Neural progenitor cell (in vitro differentiated cells): ENCODE measurements at regions not wholly inside any gene's neighbourhood (a gene's known extent, or its start where the extent isn't known, plus 50 kb on each side); places are given as distances from the start of the nearest gene placed in this dataset.

Source experiments
- EZH2phosphoT487 ChIP-seq: fragments of 200-600 bp; sonication (generic); IDR thresholded peaks from 2 replicates; pipeline ENCODE4 v1.6.1; 2017; ENCODE audit warnings: antibody characterized with exemption
- TF ChIP-seq, protein P1 (sequence below): fragments of 200-600 bp; sonication (generic); IDR thresholded peaks from 2 replicates; pipeline ENCODE4 v1.5.1; 2017; ENCODE audit warnings: antibody characterized with exemption, mild to moderate bottlenecking

GRCh38 chr22:49027368-49027670, 800.4 kb downstream of the BRD1 start:
- TF ChIP-seq, protein P1, sequence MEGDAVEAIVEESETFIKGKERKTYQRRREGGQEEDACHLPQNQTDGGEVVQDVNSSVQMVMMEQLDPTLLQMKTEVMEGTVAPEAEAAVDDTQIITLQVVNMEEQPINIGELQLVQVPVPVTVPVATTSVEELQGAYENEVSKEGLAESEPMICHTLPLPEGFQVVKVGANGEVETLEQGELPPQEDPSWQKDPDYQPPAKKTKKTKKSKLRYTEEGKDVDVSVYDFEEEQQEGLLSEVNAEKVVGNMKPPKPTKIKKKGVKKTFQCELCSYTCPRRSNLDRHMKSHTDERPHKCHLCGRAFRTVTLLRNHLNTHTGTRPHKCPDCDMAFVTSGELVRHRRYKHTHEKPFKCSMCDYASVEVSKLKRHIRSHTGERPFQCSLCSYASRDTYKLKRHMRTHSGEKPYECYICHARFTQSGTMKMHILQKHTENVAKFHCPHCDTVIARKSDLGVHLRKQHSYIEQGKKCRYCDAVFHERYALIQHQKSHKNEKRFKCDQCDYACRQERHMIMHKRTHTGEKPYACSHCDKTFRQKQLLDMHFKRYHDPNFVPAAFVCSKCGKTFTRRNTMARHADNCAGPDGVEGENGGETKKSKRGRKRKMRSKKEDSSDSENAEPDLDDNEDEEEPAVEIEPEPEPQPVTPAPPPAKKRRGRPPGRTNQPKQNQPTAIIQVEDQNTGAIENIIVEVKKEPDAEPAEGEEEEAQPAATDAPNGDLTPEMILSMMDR, result no peak
- TF ChIP-seq EZH2phosphoT487, result no peak
